ENCODE measurements at regions not wholly inside any gene's neighbourhood (a gene's known extent, or its start where the extent isn't known, plus 50 kb on each side); places are given as distances from the start of the nearest gene placed in this dataset.

GRCh38 chr6:141437685-141438084 lies 695.0 kb upstream of the GJE1 start:
- no peak for TF ChIP-seq CTCF (IDR thresholded peaks at IDR 0.05)
- no peak for TF ChIP-seq ZFX (IDR thresholded peaks at IDR 0.05; ENCODE audit: borderline replicate concordance)
